Panc1 (cell line): ENCODE measurements at regions not wholly inside any gene's neighbourhood (a gene's known extent, or its start where the extent isn't known, plus 50 kb on each side); places are given as distances from the start of the nearest gene placed in this dataset.

Experiments
- ATAC-seq: fragments of 200-7000 bp; cut with Tn5 transposase; 2 replicates; pipeline ENCODE4 v1.9.1; 2020; ENCODE audit warnings: mild to moderate bottlenecking, moderate library complexity
- BruUV-seq: library from RNA; stranded (reverse); fragments of 400-500 nt; replicated peaks from 2 replicates; lab custom pipeline; 2021; lab: Mats Ljungman, UMichigan
- CTCF ChIA-PET: fragments of 300-600 bp; sonication (Branson Sonifier 250); formaldehyde crosslinking; loops from one replicate; lab custom pipeline; 2022; ENCODE audit warnings: antibody characterized with exemption; lab: Charles Lee
- POLR2A ChIA-PET: fragments of 300-600 bp; sonication (Branson Sonifier 250); formaldehyde crosslinking; loops from one replicate; lab custom pipeline; 2022; ENCODE audit warnings: antibody characterized with exemption; lab: Charles Lee
- DNase-seq: peaks from one replicate; pipeline ENCODE4 v3.0.0-alpha.2; 2010; ENCODE audit warnings: low read depth, low spot score
- H3K27ac ChIP-seq: 2 replicates; pipeline ENCODE4 v1.5.1; 2011; ENCODE audit warnings: mild to moderate bottlenecking, low read length, inconsistent platforms
- H3K27me3 ChIP-seq: fragments of 200-500 bp; sonication (Bioruptor generic); 2 replicates; pipeline ENCODE4 v1.6.0; 2014; ENCODE audit warnings: low read length, inconsistent platforms; ENCODE audit not compliant: control insufficient read depth, insufficient read depth
- H3K36me3 ChIP-seq: fragments of 200-500 bp; sonication (Bioruptor generic); 2 replicates; pipeline ENCODE4 v1.5.1; 2014; ENCODE audit warnings: inconsistent platforms, mild to moderate bottlenecking, low read length, moderate library complexity; ENCODE audit not compliant: control insufficient read depth, insufficient read depth
- H3K4me1 ChIP-seq: 2 replicates; pipeline ENCODE4 v1.5.1; 2011; ENCODE audit warnings: inconsistent platforms, mild to moderate bottlenecking, low read length, moderate library complexity; ENCODE audit not compliant: control insufficient read depth, insufficient read depth
- H3K4me3 ChIP-seq, 2 experiments: 2 replicates each; pipeline ENCODE4 v1.5.1; 2011 to 2012; ENCODE audit warnings: low read depth in 2 of 2, low read length in 2 of 2, mild to moderate bottlenecking in 2 of 2, inconsistent platforms in 1 of 2, moderate library complexity in 1 of 2
- H3K9me3 ChIP-seq: fragments of 200-500 bp; sonication (Bioruptor generic); 2 replicates; pipeline ENCODE4 v1.5.1; 2014; ENCODE audit warnings: low read depth, mild to moderate bottlenecking, inconsistent platforms, low read length, moderate library complexity; ENCODE audit not compliant: control insufficient read depth, insufficient read depth
- POLR2AphosphoS5 ChIP-seq: IDR thresholded peaks from 2 replicates; pipeline ENCODE4 v1.6.1; 2012; ENCODE audit warnings: mild to moderate bottlenecking, low read depth, low read length, moderate library complexity
- REST ChIP-seq, 2 experiments: IDR thresholded peaks; 2 replicates each; pipeline ENCODE4 v1.6.1; 2011 to 2012; ENCODE audit warnings: low read depth in 2 of 2, control low read depth in 1 of 2, low read length in 1 of 2, mild to moderate bottlenecking in 1 of 2, moderate library complexity in 1 of 2; ENCODE audit not compliant: insufficient read depth in 1 of 2
- SIN3A ChIP-seq: IDR thresholded peaks from 2 replicates; pipeline ENCODE4 v1.6.1; 2012; ENCODE audit warnings: low read depth, mild to moderate bottlenecking, low read length, moderate library complexity, borderline replicate concordance; ENCODE audit not compliant: insufficient read depth
- TCF7L2 ChIP-seq: IDR thresholded peaks from 2 replicates; pipeline ENCODE4 v1.6.1; 2011; ENCODE audit warnings: mild to moderate bottlenecking, low read depth, low read length, inconsistent platforms
- in situ Hi-C: cut with HindIII; loops from 2 replicates; pipeline ENCODE4 v1.10.0; 2016; ENCODE audit warnings: low sequenced_read_pairs, low pct_unique_long_range_greater_than_20kb
- intact Hi-C: fragments of 100-400 bp; cut with micrococcal nuclease; formaldehyde crosslinking; loops from one replicate; pipeline ENCODE4 v1.10.0; 2022; ENCODE audit not compliant: unreplicated experiment
- TF ChIP-seq, protein P1 (sequence below): fragments of 450-650 bp; IDR thresholded peaks from 2 replicates; pipeline ENCODE4 v1.5.1; 2017; ENCODE audit warnings: mild to moderate bottlenecking

- no peak for ATAC-seq
Observed at GRCh38 chr14:96737881-96738280, 59.3 kb upstream of the VRK1 start.

DNA sequence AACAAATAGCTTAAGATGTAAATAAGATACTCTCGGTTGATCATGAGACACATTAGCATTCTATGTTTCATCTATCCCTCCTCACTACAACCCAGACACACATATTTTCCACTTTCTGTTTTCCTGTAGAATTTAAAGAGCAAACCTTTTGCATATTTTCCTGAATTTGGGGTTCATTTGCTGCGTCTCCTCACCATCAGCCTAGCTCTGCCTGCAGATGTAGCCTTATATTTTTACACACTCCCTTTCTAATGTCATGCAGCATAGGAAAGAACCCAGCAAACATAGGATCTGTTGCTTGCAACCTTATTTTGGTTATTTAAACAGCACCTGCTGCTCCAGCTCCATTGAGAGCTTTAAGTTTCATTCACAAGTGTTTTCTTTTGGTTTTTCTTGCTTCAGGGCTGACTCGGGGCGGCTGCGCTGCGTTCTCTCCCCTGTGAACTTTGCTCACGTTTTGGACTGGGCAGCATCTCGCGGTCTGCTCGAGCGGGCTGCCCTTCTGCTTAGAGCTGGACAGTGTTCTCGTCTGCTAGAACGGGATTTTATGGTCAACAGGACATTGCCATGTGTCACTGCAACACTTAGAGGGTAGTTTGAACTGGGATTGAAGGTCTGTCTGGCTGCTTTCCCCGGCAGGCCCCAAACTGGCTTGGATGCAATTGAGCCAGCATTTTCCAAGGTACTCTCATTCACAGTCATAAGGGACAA lies 57.8 kb upstream of the VRK1 start:
- TF ChIP-seq REST (IDR thresholded peaks at IDR 0.05; ENCODE audit: insufficient read depth in 1 of 2, low read depth in 2 of 2, low read length in 1 of 2): no peak
- no peak for TF ChIP-seq SIN3A
- no peak for TF ChIP-seq POLR2AphosphoS5
- TF ChIP-seq, protein P1, sequence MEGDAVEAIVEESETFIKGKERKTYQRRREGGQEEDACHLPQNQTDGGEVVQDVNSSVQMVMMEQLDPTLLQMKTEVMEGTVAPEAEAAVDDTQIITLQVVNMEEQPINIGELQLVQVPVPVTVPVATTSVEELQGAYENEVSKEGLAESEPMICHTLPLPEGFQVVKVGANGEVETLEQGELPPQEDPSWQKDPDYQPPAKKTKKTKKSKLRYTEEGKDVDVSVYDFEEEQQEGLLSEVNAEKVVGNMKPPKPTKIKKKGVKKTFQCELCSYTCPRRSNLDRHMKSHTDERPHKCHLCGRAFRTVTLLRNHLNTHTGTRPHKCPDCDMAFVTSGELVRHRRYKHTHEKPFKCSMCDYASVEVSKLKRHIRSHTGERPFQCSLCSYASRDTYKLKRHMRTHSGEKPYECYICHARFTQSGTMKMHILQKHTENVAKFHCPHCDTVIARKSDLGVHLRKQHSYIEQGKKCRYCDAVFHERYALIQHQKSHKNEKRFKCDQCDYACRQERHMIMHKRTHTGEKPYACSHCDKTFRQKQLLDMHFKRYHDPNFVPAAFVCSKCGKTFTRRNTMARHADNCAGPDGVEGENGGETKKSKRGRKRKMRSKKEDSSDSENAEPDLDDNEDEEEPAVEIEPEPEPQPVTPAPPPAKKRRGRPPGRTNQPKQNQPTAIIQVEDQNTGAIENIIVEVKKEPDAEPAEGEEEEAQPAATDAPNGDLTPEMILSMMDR: no peak
- TF ChIP-seq TCF7L2: no peak
- Histone ChIP-seq H3K4me3 (no peak overlapping the region), H3K36me3 (no peaks in the 10 kb centered on the region), H3K9me3 (no peaks in the 10 kb centered on the region), H3K27me3 (peaks cover 19% of the 10 kb centered on the region), H3K27ac (no peak overlapping the region), H3K4me1 (peaks cover 3% of the 10 kb centered on the region; the same call in 1 of the 2 replicates)
- BruUV-seq: no TSS peak
- CTCF ChIA-PET: interaction anchor here (0.6 kb wide), 1 partner anchor 457 kb away, joined by 3 read pairs; no protein-coding TSS in a partner anchor
- in situ Hi-C loops (no loop called here), intact Hi-C loops (no loop called here)
- POLR2A ChIA-PET: no interaction called here
- ATAC-seq: no peak
- no peak for DNase-seq

More at GRCh38 chr14:96737881-96738280, 59.3 kb upstream of the VRK1 start:
- CTCF ChIA-PET: no interaction called here
- no peak for DNase-seq
- Histone ChIP-seq H3K27ac (no peak overlapping the region), H3K27me3 (peaks cover 17% of the 10 kb centered on the region), H3K4me3 (no peak overlapping the region), H3K4me1 (peaks cover 3% of the 10 kb centered on the region; the same call in 1 of the 2 replicates), H3K36me3 (no peaks in the 10 kb centered on the region), H3K9me3 (no peaks in the 10 kb centered on the region)
- in situ Hi-C loops: no loop called here
- intact Hi-C loops: no loop called here
- no TSS peak for BruUV-seq
- TF ChIP-seq TCF7L2 (no peak), POLR2AphosphoS5 (no peak), SIN3A (no peak), REST (IDR thresholded peaks at IDR 0.05; ENCODE audit: insufficient read depth in 1 of 2, low read depth in 2 of 2, low read length in 1 of 2) (no peak)
- TF ChIP-seq, protein P1: no peak
- POLR2A ChIA-PET: no interaction called here
